Activated CD4-positive, alpha-beta T cell treated with anti-CD3 and anti-CD28 coated beads for 4 hours (primary cell): ENCODE measurements at regions not wholly inside any gene's neighbourhood (a gene's known extent, or its start where the extent isn't known, plus 50 kb on each side); places are given as distances from the start of the nearest gene placed in this dataset.

ENCODE experiments used
- DNase-seq, 2 donors: peaks; one replicate each; pipeline ENCODE4 v3.0.0-alpha.2; 2020

DNA sequence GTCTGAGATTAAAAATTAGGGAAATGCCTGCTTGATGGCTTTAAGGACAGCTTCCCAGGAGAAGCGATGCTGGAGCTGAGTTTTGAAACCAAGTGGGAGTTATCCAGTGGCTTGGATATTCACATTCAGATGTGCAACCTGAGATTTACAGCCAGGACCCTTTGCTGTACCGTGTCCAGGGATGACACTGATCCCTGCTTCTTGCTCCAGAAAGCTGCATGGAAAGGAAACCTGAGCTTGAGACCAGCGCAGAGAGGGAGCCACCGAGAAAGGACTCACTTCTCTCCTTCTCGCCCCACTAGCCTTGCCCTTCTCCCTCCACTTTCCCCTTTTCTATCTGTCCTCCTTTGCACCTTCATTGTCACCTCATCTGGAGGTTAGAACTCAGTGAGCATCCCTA, 254.5 kb upstream of the PPARGC1A start:
- DNase-seq, result no peak

DNA sequence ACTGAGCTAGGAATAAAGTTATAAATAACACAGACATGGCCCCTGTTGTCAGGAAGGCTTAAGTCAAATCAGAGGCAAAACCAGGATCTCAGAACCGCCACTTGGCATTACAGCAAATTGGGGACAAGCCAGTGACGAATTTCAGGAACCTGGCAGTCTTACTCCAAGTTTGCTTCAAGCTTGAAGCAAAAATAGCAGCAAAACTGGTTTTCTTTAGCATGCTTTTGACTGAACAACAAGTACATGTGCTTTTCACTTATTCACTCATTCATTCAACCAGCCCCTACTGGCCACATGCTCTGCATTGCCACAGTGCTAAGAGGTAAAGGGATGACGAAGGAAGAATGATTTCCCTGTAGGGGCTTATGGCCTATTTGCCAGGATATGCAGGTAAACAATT, 253.9 kb upstream of the PPARGC1A start:
- DNase-seq, result no peak

DNA sequence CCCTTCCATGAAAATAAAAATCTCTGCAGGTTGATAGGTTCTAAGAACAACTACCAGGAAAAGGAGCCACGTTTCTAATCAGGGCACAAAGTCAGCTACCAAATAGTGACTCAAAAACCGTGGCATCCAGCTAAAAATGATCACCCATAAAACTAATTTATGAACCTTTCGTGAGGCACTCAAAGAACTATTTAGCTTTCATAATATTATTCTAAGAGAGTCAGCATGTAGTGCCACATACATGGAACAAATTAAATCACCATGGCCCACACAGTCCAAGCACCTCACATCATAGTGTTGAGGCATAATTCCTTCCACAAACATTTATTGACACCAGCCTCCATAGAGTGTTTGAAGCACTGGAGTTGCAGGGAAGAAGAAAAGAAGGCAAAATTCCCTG, 252.0 kb upstream of the PPARGC1A start:
- no peak for DNase-seq

DNA sequence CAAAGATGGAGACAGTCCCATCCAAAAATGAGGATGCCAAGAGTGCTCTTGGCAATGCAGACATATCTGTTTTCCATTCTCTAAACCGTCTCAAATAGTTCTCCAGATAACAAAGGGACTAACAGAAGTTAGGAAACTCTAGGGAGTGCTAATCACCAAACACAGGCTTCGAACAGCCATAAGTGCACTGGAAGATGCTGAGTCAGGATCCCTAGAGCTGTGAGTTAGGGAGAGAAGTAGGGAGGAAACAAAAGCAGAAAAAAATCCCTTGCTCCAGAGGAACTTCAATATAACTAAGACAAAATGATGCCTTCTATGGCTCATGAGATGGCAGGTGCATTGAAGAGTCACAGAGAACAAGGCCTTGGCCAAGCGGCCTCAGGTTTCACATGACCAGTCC, 251.0 kb upstream of the PPARGC1A start:
- no peak for DNase-seq

DNA sequence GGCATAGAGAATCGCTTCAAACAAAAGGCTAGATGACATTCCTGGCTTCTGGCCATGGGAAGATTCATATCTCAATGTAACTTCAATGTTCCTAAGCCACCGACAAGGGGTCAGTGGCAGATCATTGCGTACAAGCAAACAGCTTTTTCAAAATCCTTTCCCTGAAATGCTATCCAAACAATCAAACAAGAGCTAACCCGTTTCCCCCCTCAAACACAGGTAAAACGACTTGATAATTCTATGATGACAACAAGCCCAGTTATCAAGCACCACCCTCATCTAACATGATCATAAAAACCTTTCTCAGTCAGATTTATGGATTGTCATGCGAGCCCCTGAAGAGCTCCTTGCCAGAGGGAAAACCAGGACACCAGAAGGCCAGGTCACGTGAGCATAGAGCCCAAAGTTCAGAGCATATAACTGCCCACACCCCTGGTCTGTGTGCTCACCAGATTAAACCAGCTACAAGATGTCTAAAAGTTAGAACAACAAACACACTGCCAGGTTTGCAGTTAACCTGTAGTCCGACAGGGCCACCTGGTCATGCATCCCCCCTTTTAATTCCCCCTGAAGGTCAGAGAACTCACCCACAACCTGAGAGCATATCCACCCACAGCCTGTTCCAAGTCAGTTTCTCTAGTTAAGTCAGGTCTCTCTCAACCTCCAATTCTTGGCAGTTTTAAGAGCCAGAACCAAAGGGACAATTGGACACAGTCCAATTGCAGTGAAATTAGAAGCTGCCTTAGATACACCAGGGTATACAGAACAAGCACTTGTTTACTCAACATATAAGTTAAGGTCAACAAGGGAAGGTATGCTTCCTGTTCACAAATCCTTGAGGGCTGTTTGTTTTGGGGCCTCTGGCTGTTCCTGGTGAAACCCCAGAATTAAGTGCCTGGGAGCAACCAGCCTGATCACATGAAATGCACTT, 248.1 kb upstream of the PPARGC1A start:
- DNase-seq, result no peak

DNA sequence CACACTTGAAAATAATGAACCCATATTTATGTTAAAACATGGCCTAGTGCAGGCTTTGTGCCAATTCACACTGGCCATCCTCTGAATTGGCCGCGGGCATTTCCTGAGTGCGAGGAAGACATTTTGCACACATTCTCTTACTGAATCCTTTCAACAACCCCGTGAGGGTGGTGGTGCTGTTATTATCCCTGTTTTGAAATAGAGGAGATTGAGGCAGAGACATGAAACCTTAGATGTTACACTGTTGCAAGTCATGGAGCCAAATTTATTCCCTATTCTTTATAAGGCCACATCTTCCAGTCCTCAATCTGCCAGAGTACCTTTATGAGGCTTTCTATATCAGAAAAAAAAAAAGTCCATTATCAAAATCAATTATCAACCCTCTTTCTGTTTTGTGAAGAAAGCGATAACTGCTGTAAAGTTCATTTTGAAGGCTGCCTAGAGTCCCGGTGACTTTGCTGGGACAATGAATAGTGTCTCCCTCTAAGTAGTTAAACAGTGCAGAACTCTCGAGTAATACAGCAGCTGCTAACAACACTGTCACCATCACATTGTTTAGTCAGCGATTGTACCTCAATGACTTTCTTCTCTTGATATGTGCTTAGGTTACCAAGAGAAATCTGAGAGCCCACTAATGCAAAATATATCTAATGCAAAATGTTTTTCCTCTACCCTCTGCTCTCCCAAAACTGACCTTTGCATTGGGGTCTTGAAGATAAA, 242.3 kb upstream of the PPARGC1A start:
- DNase-seq, result no peak

DNA sequence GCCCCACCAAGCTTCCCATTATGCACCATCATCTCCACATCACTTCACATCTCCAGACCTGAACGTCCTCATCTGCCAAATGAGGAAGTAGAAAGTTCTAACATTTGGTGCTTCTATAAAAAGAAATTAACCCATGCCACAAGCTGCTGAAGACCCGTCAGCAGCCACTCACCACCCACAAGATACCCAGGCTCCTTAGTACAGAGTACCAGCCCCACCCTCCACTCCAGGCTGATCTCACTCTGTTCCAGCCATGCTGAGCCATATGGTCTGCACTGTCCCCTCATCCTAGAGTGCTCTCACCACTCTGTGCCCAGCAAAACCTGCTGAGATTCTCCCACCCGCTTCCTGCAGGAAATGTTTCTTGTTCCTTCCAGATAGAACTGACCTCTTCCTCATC, 240.8 kb upstream of the PPARGC1A start:
- DNase-seq, result no peak

DNA sequence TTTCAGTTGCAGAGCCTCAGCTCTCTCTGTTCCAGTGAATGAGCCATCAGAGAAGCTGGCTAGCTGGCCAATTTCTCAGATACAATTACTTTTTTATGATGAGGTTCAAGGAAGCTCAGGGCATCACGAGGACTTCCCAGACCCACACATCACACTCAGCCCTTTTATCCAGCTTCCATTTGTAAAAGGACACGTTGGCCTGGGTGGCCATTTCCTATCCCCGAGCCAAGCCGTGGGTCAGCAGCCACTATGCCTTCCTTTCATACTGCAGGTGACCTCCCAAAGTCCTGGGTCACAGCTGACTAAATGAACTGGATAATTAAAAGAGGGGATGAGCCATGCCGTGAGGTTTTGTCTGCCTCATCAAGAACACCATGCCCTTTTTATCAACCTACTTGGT, 236.9 kb upstream of the PPARGC1A start:
- DNase-seq, result no peak

DNA sequence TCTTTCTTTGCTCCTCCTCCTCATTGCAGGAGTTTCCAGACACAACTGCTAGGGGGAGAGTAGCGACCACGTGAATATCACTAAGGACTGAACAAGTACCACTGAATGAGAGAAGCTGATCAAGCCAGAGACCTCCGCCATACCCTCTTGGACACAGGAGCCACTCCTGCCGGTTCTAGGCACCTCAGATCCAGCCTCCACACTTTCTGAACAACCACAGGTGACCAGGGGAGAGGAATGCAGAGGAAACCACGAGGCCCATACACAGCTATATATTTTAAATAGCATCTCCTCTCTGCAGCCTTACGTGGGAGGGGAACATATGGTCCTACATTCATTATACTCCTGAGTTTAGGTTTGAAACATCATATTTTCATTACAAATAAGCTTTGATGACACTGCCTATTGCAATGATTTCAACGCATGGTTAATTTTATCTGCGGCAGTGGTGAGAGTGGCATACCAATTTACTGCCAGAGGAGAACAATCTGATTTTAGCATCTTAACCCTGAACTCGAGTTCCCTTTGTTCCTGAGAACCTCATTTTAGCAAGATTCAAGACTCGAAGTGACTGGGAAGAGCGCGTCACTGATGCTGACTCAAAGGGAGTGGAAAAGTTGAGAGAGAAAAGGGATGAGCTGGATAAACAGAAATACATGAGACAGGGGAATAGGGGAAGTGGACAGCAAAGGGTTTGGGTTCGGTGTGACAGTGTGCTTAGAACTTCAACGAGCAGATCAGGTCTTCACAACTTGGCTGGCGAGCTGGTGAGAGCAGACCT, 231.7 kb upstream of the PPARGC1A start:
- no peak for DNase-seq

DNA sequence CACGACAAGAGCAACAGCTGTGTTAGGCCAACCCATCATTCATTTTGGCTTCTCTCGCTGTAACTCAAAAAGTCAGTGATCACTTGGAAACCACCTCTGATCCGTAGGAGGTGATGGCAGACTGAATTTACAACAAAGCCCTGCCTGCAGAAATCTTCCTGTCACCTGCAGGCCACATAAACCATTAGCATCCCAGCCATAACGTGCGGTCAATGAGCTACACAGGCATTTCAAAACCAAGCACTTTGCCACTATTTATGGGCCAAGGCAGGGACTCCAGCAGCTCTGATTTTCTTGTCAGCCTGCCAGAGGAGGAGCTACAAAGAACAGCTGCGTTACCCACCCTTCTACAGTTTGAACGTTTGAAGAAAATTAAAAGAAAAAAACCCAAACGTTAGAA, 228.1 kb upstream of the PPARGC1A start:
- no peak for DNase-seq

DNA sequence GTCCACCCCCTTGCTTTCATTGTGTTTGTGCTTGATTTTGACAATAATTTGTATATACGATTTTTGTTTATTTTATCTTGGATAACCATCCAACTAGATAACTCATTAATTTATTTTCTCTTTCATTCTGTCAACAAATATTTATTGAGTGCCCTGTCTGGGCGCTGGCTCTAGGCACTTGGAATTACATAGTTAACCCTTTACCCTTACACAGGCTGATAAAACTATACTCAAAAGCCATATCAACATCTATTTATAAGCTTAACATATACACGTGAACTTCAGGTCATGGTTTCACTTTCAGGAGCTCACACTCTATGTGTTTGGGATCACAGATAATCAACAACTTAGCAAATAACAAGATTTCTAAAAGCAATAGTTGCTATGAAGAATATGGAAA, 226.3 kb upstream of the PPARGC1A start:
- no peak for DNase-seq

DNA sequence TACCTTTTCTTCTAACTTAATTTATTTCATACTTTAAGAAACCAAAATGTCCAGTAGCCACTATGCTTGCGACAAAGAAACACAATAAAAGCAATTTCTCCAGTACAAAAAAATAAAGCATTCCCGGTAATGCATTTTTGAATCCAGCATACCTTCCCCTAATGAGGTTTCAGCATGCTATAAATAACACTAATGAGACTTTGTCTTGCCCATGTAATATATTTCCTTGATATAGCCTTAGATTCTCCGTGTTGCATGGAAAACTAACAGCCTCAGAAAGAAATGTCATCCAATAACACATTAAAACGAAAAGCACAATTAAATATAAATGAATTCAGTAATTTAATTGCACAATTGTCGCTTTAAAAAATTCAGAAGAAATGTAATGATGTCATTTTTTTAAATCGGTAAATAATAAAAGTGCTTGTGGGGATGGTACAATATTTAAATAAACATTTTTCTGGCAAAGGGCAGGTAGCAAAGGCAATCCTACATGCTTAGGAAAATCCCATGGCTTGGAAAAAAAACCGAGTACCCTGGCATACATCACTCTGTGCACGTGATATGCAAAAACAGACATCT, 225.2 kb upstream of the PPARGC1A start:
- DNase-seq, result no peak

DNA sequence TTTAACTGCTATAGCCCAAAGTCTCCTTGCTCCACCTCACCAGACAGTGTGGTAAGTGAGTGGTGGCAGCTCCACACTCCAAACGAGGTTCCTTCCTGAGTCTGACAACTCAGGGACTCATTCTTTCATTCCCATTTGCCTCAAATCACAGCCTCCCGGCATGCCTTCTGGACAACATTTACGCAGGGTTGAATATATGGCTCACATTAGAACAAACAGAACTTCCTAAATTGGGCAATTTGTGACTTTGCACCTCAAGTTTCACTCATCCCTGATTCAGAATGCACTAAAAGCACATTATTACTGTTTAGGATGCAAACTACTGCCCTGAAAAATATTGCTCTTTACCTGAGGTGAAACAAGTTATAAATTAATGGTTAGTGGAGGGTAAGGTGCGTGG, 224.6 kb upstream of the PPARGC1A start:
- DNase-seq, result no peak

DNA sequence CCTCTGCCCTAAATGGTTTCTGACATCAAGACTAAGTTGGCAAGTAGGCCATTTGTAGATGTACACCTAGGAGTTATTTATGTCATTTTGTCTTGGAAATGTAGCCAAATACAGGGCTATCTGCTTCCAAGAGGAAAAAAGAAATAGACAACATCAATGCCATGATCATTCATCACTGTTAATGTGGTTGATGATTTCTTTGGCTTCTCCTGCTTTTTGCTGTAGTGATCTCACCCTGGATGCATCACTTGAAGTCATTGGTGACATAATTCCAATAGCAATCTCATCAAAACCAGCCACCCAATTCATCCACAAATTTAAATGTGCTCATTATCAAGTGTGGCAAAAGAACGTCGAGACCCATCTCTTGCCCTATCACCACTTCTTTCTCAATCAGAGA, 222.6 kb upstream of the PPARGC1A start:
- no peak for DNase-seq

DNA sequence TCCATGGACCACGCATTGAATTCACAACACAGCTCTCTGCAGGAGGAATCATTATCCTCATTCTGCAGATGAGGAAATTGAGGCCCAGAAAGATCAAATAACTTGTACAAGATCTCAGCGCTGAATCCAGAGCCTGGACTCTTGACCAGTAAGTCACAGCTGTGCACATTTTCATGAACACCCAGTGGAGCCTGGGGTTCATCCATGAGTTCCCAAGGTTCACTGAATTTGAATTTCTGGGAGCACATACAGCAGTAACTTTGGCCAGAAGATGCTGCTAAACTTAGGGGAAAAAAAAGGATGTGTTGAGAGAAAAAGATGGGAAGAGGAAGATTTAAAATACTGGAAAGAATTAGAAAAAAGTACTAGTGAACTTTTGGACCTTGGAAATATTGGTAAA, 218.7 kb upstream of the PPARGC1A start:
- no peak for DNase-seq

DNA sequence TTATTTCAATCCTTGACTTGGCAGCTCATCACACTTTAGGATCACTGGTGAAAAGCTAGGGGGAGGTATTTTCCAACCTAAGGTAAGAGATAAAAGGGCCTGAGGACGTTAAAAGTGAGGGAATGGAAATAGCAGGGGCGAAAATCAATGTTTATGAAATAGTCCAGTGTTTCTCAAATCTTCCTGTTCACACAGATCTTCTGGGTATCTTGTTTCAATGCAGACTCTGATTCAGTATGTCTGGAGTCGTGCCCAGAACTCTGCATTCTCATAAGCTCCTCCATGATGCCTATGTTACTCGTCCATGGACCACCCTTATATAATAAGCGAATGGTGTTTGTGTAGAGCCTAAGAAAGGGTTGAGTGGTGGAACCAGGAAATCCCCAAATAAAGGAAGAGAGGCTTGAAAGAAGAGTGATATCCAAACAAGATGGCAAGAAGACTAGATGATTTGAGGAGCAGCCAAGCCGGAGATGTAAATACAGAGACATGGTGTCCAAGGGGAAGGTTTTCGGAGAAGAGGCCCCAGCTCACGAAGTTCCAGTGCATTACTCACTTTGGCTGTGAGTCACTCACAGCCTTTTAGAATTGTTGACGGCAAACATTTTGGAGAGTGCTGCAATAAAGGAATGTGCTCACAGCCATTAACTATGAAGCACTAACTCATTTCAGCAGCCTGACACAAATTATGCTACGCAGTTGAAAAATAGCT, 215.6 kb upstream of the PPARGC1A start:
- no peak for DNase-seq

DNA sequence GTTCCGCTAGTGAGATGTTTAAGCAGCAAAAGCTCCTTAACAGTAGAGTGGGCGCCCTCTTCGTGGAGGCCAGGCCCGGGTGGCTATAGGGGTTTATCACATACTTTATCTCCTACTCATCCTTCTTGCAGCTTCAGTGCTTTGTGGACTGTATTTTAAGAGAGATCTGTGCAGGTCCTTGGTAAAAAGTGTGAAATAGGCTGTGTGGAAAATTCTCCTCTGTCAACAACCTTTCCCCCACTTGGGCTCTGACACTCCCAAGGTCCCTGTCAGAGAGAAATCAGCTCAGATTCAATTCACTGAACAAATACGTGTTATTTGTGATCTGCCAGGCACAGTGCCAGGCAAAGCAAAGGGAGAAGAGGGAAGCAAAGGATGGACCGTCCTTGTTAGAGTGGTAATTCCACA, 214.3 kb upstream of the PPARGC1A start:
- no peak for DNase-seq

DNA sequence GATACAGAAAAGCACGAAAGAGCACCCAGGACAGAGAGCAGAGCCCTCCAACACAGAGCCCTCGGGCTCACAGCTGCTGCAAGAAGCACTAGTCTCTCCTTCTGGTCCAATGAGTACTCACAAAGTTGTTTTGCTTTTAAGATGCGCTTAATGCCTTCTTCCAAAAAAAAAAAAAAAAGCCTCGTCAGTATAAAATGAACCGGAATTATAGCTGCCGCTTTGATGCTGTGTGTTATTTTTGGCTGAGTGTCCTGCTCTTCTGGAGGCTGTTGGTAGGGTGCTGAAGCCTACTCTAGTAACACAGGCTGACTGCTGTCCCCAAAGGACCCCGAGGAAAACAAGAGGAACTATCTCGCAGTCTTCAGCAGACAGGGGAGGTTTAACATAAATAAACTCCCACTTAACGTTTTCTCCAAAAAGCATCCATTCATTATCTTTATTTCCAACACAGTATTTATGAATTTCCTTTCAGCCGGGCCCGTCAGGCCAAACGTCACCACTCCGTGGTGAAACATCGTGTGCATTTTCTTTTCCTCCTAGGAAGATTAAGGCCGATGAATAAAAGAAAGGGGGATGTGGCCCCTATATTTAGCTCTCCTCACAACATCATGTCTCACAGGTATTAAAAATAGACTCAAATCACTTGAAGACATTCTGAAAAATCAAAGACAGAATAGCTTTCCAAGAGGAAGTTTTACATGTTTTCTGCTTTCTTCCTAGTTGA, 213.7 kb upstream of the PPARGC1A start:
- DNase-seq, result no peak

DNA sequence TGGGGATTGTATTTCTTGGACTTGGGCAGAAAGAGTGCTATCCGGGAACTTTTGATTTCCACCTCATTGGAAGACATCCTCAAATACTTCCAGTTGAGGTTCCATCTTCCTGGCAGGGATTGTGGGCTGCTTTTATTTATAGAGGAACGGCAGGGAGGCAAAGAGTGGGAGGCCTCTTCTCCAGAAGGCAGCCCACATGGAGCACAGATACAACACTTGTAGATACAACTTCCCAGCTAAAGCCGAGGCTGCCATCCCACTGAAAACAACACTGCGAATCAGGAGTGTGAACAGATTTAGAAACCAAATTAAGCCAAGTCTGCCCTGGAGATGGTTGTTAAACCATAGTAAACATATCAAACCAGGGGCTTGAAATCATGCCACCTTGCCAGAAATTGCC, 212.8 kb upstream of the PPARGC1A start:
- DNase-seq, result no peak

DNA sequence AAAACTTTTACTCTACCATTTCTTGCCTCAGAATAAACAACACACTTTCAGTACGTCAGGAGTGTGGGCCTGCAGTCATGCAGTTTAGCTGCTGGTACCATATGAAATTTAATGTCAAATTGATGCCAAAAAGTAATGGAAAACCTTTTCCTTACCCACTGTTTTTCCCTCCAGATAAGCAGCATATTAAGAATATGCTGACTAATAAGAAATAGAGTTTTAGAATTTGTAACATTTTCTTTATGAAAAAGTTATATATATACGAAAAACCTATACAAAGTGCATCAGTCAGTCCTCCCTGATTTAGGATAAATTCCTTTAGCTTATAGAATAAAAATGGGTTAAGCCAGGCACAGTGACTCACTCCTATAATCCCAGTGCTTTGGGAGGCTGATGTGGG, 206.8 kb upstream of the PPARGC1A start:
- no peak for DNase-seq

DNA sequence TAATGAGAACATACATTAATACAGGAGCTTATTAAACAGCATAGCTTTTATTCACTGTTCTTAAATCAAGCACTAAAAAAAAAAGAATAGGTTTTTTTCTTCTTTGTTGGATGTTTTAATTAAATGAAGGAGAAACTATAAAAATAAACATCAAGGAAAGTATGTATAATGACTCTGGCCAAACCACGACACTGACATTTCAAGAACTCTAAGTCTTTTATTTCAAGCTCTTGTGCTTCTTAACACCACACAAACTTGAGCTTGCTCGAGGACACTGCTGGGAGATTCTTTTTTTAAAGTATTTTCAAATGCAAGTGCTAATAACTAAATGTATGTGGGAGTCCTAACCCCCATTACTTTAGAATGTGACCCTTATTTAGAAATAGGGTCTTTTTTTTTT, 204.9 kb upstream of the PPARGC1A start:
- no peak for DNase-seq

DNA sequence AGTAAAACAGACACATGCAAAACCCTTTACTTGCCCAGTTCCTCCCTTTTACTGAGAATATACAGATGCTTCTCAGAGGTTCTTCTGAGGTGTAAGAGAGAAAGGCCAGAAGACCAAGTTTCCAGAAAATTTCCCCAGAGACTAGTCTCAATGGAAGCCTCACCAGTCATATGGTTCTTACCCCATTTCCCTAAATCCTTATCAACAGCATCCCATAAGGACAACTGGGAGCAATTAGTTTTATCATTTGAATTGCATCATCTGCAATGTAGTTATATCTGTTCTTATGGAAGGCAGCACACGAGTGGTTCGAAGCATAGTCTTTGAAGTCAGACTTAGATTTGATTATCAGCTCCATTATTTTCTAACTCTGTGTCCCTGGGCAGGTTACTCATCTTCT, 203.6 kb upstream of the PPARGC1A start:
- no peak for DNase-seq
